Neural progenitor cell (in vitro differentiated cells): ENCODE measurements at regions not wholly inside any gene's neighbourhood (a gene's known extent, or its start where the extent isn't known, plus 50 kb on each side); places are given as distances from the start of the nearest gene placed in this dataset.
"Not testable (repeated sequence)": the region's sequence is repeated elsewhere in the genome, so short reads cannot be mapped to it uniquely, and the experiment has no call there.

Experiments
- DNase-seq: peaks from one replicate; pipeline ENCODE4 v3.0.0-alpha.2; 2016; ENCODE audit warnings: low spot score
- H2AFZ ChIP-seq: fragments of 200-600 bp; sonication (generic); replicated peaks from 2 replicates; pipeline ENCODE4 v1.6.1; 2016; ENCODE audit warnings: antibody characterized with exemption
- H3F3A ChIP-seq: fragments of 200-600 bp; sonication (generic); 2 replicates; pipeline ENCODE4 v1.6.1; 2016; ENCODE audit warnings: antibody characterized with exemption, low read depth
- H3K27ac ChIP-seq: fragments of 200-600 bp; sonication (generic); 2 replicates; pipeline ENCODE4 v1.5.1; 2016; ENCODE audit warnings: mild to moderate bottlenecking
- H3K27me3 ChIP-seq: fragments of 200-600 bp; sonication (generic); 2 replicates; pipeline ENCODE4 v1.6.1; 2016; ENCODE audit warnings: mild to moderate bottlenecking, moderate library complexity
- H3K36me3 ChIP-seq: fragments of 200-600 bp; sonication (generic); 2 replicates; pipeline ENCODE4 v1.5.1; 2016
- H3K4me1 ChIP-seq: fragments of 200-600 bp; sonication (generic); 2 replicates; pipeline ENCODE4 v1.6.1; 2016; ENCODE audit warnings: mixed run types
- H3K4me2 ChIP-seq: fragments of 200-600 bp; sonication (generic); 2 replicates; pipeline ENCODE4 v1.6.1; 2016
- H3K4me3 ChIP-seq: fragments of 200-600 bp; sonication (generic); 2 replicates; pipeline ENCODE4 v1.5.1; 2016
- H3K79me2 ChIP-seq: fragments of 200-600 bp; sonication (generic); 2 replicates; pipeline ENCODE4 v1.6.1; 2016; ENCODE audit warnings: low read depth
- H3K9ac ChIP-seq: fragments of 200-600 bp; sonication (generic); 2 replicates; pipeline ENCODE4 v1.6.1; 2016
- H3K9me3 ChIP-seq: fragments of 200-600 bp; sonication (generic); 2 replicates; pipeline ENCODE4 v1.5.1; 2016; ENCODE audit warnings: low read depth
- H4K20me1 ChIP-seq: fragments of 200-600 bp; sonication (generic); 2 replicates; pipeline ENCODE4 v1.6.1; 2016; ENCODE audit warnings: low read depth
- H3K27ac Mint-ChIP-seq: 3 replicates; pipeline ENCODE4 v1.8.0; 2021; ENCODE audit warnings: mixed read lengths
- H3K27me3 Mint-ChIP-seq: 2 replicates; pipeline ENCODE4 v1.8.0; 2022; ENCODE audit warnings: low read depth, mild to moderate bottlenecking, inconsistent platforms, moderate library complexity, mixed read lengths; ENCODE audit not compliant: insufficient read depth
- H3K36me3 Mint-ChIP-seq: 3 replicates; pipeline ENCODE4 v1.8.0; 2021; ENCODE audit warnings: mixed read lengths
- H3K4me1 Mint-ChIP-seq: 3 replicates; pipeline ENCODE4 v1.8.0; 2021; ENCODE audit warnings: mixed read lengths
- H3K4me3 Mint-ChIP-seq: 3 replicates; pipeline ENCODE4 v1.8.0; 2021; ENCODE audit warnings: mild to moderate bottlenecking, moderate library complexity, mixed read lengths
- H3K9me3 Mint-ChIP-seq: 3 replicates; pipeline ENCODE4 v1.8.0; 2020; ENCODE audit warnings: mixed read lengths
- CTCF ChIP-seq: fragments of 200-600 bp; sonication (generic); IDR thresholded peaks from 2 replicates; pipeline ENCODE4 v1.5.1; 2017; ENCODE audit warnings: antibody characterized with exemption, mild to moderate bottlenecking
- EZH2 ChIP-seq: fragments of 200-600 bp; sonication (generic); IDR thresholded peaks from 2 replicates; pipeline ENCODE4 v1.6.1; 2017; ENCODE audit warnings: antibody characterized with exemption, mild to moderate bottlenecking, moderate library complexity
- EZH2phosphoT487 ChIP-seq: fragments of 200-600 bp; sonication (generic); IDR thresholded peaks from 2 replicates; pipeline ENCODE4 v1.6.1; 2017; ENCODE audit warnings: antibody characterized with exemption

- H3K4me3 Mint-ChIP-seq, result no peak overlapping the region
- no peak overlapping the region for H3K9ac ChIP-seq
- no peaks in the 10 kb centered on the region for H3K4me1 ChIP-seq
- no peaks in the 10 kb centered on the region for H3K36me3 Mint-ChIP-seq
- TF ChIP-seq EZH2phosphoT487 (no peak), EZH2 (no peak), CTCF (no peak)
- H3K36me3 ChIP-seq, result no peaks in the 10 kb centered on the region
- H3K27ac Mint-ChIP-seq, result no peak overlapping the region
- H3K27me3 ChIP-seq, result no peaks in the 10 kb centered on the region
- H3F3A ChIP-seq, result no peaks in the 10 kb centered on the region
- H3K4me2 ChIP-seq, result no peak overlapping the region
- no peak overlapping the region for H3K4me3 ChIP-seq
- H3K79me2 ChIP-seq, result no peaks in the 10 kb centered on the region
- H3K9me3 ChIP-seq, result no peaks in the 10 kb centered on the region
- peaks cover 5% of the 10 kb centered on the region for H3K9me3 Mint-ChIP-seq
- no peak overlapping the region for H3K27ac ChIP-seq
- no peaks in the 10 kb centered on the region for H4K20me1 ChIP-seq
- H2AFZ ChIP-seq, result no peak overlapping the region
- H3K4me1 Mint-ChIP-seq, result peaks cover 2% of the 10 kb centered on the region
- no peaks in the 10 kb centered on the region for H3K27me3 Mint-ChIP-seq
- no peak for DNase-seq
Measured at GRCh38 chr1:221044538-221044937, 165.3 kb downstream of the HLX start.

- Mint-ChIP-seq H3K4me3 (no peak overlapping the region), H3K27ac (no peak overlapping the region), H3K4me1 (no peaks in the 10 kb centered on the region), H3K9me3 (peaks cover 8% of the 10 kb centered on the region), H3K36me3 (no peaks in the 10 kb centered on the region), H3K27me3 (no peaks in the 10 kb centered on the region)
- TF ChIP-seq EZH2 (no peak), EZH2phosphoT487 (no peak), CTCF (no peak)
- H3K9me3 ChIP-seq, result no peaks in the 10 kb centered on the region
- no peak overlapping the region for H3K4me3 ChIP-seq
- DNase-seq, result no peak
- no peaks in the 10 kb centered on the region for H4K20me1 ChIP-seq
- H3K27ac ChIP-seq, result no peak overlapping the region
- no peak overlapping the region for H2AFZ ChIP-seq
- H3K27me3 ChIP-seq, result no peaks in the 10 kb centered on the region
- H3F3A ChIP-seq, result no peaks in the 10 kb centered on the region
- H3K9ac ChIP-seq, result no peak overlapping the region
- no peak overlapping the region for H3K4me2 ChIP-seq
- no peaks in the 10 kb centered on the region for H3K79me2 ChIP-seq
- H3K36me3 ChIP-seq, result no peaks in the 10 kb centered on the region
- H3K4me1 ChIP-seq, result no peaks in the 10 kb centered on the region
Measured at GRCh38 chr1:221045151-221045550, 165.9 kb downstream of the HLX start.

GRCh38 chr1:221045842-221046831 is 166.9 kb downstream of the HLX start:
- Histone ChIP-seq H3K79me2 (no peaks in the 10 kb centered on the region), H3K36me3 (no peaks in the 10 kb centered on the region), H3K9me3 (no peaks in the 10 kb centered on the region), H3K4me2 (no peak overlapping the region), H3K27ac (no peak overlapping the region), H3K27me3 (no peaks in the 10 kb centered on the region), H3K4me3 (no peak overlapping the region), H2AFZ (peak overlapping the region; percentile 24), H3F3A (no peaks in the 10 kb centered on the region), H3K9ac (no peak overlapping the region), H4K20me1 (no peaks in the 10 kb centered on the region), H3K4me1 (no peaks in the 10 kb centered on the region)
- no peaks in the 10 kb centered on the region for H3K36me3 Mint-ChIP-seq
- no peak for DNase-seq
- no peak overlapping the region for H3K4me3 Mint-ChIP-seq
- TF ChIP-seq CTCF (no peak), EZH2 (no peak), EZH2phosphoT487 (no peak)
- no peaks in the 10 kb centered on the region for H3K4me1 Mint-ChIP-seq
- no peak overlapping the region for H3K27ac Mint-ChIP-seq
- H3K27me3 Mint-ChIP-seq, result no peaks in the 10 kb centered on the region
- peaks cover 10% of the 10 kb centered on the region for H3K9me3 Mint-ChIP-seq

- not testable (repeated sequence) for H3K9me3 ChIP-seq, H3K36me3 ChIP-seq, DNase-seq, H3K9ac ChIP-seq, H3K79me2 ChIP-seq, H3K4me3 ChIP-seq, H3K4me1 ChIP-seq, H3F3A ChIP-seq, H2AFZ ChIP-seq, H3K4me1 Mint-ChIP-seq, H4K20me1 ChIP-seq, H3K4me2 ChIP-seq, H3K27ac ChIP-seq, H3K27me3 ChIP-seq, H3K27me3 Mint-ChIP-seq, H3K27ac Mint-ChIP-seq, H3K4me3 Mint-ChIP-seq, H3K36me3 Mint-ChIP-seq
- H3K9me3 Mint-ChIP-seq, result peaks cover 12% of the 10 kb centered on the region
Measured at GRCh38 chr1:221051391-221051790, 172.1 kb downstream of the HLX start.
